ENCODE measurements at regions not wholly inside any gene's neighbourhood (a gene's known extent, or its start where the extent isn't known, plus 50 kb on each side); places are given as distances from the start of the nearest gene placed in this dataset.
"Not testable (repeated sequence)": the region's sequence is repeated elsewhere in the genome, so short reads cannot be mapped to it uniquely, and the experiment has no call there.

- no peak for DNase-seq (ENCODE audit: low read depth)
These were observed 232.5 kb downstream of the RAB11FIP4 start for GRCh38 chr17:31623990-31624389.

- DNase-seq (ENCODE audit: low read depth): no peak
These were observed 231.0 kb downstream of the RAB11FIP4 start for GRCh38 chr17:31622500-31622899.

- DNase-seq (ENCODE audit: low read depth): no peak
These were observed 230.1 kb downstream of the RAB11FIP4 start for GRCh38 chr17:31621566-31621965.

GRCh38 chr17:31611053-31611452 is 219.6 kb downstream of the RAB11FIP4 start:
- DNase-seq (ENCODE audit: low read depth): not testable (repeated sequence)

- no peak for DNase-seq (ENCODE audit: low read depth)
These were observed 218.8 kb downstream of the RAB11FIP4 start for GRCh38 chr17:31609996-31610910.

GRCh38 chr17:31609331-31609730 is 217.9 kb downstream of the RAB11FIP4 start:
- no peak for DNase-seq (ENCODE audit: low read depth)

GRCh38 chr17:31608659-31609254 is 217.3 kb downstream of the RAB11FIP4 start:
- no peak for DNase-seq (ENCODE audit: low read depth)

- no peak for DNase-seq (ENCODE audit: low read depth)
These were observed 214.3 kb downstream of the RAB11FIP4 start for GRCh38 chr17:31605761-31606160.

GRCh38 chr17:31604936-31605335 is 213.5 kb downstream of the RAB11FIP4 start:
- no peak for DNase-seq (ENCODE audit: low read depth)

GRCh38 chr17:31600144-31600543 is 208.7 kb downstream of the RAB11FIP4 start:
- not testable (repeated sequence) for DNase-seq (ENCODE audit: low read depth)

GRCh38 chr17:31598921-31599571 is 207.6 kb downstream of the RAB11FIP4 start:
- no peak for DNase-seq (ENCODE audit: low read depth)

- DNase-seq (ENCODE audit: low read depth): no peak
These were observed 206.9 kb downstream of the RAB11FIP4 start for GRCh38 chr17:31598399-31598782.

GRCh38 chr17:31597646-31598398 is 206.3 kb downstream of the RAB11FIP4 start:
- no peak for DNase-seq (ENCODE audit: low read depth)

GRCh38 chr17:31596382-31597323 is 205.2 kb downstream of the RAB11FIP4 start:
- DNase-seq (ENCODE audit: low read depth): peak; percentile 96

GRCh38 chr17:31595666-31596381 is 204.3 kb downstream of the RAB11FIP4 start:
- no peak for DNase-seq (ENCODE audit: low read depth)

GRCh38 chr17:31595076-31595475 is 203.6 kb downstream of the RAB11FIP4 start:
- no peak for DNase-seq (ENCODE audit: low read depth)

GRCh38 chr17:31594416-31594815 is 202.9 kb downstream of the RAB11FIP4 start:
- no peak for DNase-seq (ENCODE audit: low read depth)

GRCh38 chr17:31593806-31594205 is 202.3 kb downstream of the RAB11FIP4 start:
- DNase-seq (ENCODE audit: low read depth): peak; percentile 62

- DNase-seq (ENCODE audit: low read depth): no peak
These were observed 200.4 kb downstream of the RAB11FIP4 start for GRCh38 chr17:31591924-31592323.

GRCh38 chr17:31588512-31588911 is 197.0 kb downstream of the RAB11FIP4 start:
- DNase-seq (ENCODE audit: low read depth): no peak
